CD4-positive, alpha-beta T cell treated with Interleukin-15 for 4 hours (primary cell): ENCODE measurements at regions not wholly inside any gene's neighbourhood (a gene's known extent, or its start where the extent isn't known, plus 50 kb on each side); places are given as distances from the start of the nearest gene placed in this dataset.
"Not testable (repeated sequence)": the region's sequence is repeated elsewhere in the genome, so short reads cannot be mapped to it uniquely, and the experiment has no call there.

Source experiments
- DNase-seq: peaks from one replicate; pipeline ENCODE4 v3.0.0-alpha.2; 2020; ENCODE audit warnings: low spot score

GRCh38 chr2:59790186-59791003 is 763.1 kb downstream of the BCL11A start:
- no peak for DNase-seq

- no peak for DNase-seq
These were observed 763.9 kb downstream of the BCL11A start for GRCh38 chr2:59789523-59789922.

GRCh38 chr2:59787095-59787494 is 766.4 kb downstream of the BCL11A start:
- DNase-seq: no peak

- DNase-seq: no peak
These were observed 766.8 kb downstream of the BCL11A start for GRCh38 chr2:59786684-59787083.

GRCh38 chr2:59779571-59779970 is 773.9 kb downstream of the BCL11A start:
- DNase-seq: no peak

DNA sequence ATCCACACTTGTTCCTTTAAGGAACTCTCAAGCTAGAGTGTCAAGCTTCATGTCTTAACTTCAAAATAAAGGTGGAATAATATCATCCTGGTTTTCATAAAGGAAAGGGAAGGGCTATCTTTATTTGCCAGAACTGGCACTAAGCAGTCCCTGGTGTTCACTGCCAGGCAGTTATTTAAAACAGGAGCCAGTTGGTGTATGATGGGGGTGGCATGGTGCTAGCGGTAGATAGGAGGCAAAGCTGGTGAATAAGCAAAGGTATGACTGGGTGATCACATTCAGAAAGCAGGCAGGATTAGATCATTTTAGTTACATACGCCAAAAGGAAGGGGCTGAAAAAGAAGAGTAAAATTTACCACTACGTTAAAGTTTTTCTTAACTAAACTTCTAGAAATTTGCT is 776.3 kb downstream of the BCL11A start:
- DNase-seq: no peak

GRCh38 chr2:59776726-59777008 is 776.8 kb downstream of the BCL11A start:
- no peak for DNase-seq

DNA sequence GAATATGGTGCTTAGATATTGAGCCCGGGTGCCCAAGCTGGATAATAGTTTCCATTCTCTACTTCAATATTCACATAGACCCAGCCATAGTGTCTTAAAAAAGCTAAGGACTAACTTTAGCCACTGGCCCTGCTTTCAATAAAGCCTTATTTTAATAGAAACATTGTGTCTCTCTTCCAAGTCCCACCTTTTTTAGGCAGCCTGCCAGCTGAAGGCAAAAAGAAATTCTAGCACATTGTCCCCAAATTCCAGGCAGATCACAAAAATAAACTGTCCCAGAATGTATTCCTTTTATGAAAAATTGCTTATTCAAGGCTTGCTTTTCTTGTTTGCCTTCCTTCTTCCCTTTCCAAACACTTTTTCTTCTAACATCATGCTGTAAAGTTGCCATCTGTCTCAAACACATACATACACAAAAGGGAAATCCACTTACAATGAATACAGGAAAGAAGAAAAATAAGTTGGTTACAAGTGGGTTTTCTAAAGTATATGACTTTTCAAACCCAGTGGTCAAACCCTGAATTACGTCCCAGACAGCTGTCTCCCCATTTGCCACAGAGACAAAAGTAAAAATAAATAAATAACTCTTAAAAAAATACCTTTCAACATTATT is 778.5 kb downstream of the BCL11A start:
- no peak for DNase-seq

DNA sequence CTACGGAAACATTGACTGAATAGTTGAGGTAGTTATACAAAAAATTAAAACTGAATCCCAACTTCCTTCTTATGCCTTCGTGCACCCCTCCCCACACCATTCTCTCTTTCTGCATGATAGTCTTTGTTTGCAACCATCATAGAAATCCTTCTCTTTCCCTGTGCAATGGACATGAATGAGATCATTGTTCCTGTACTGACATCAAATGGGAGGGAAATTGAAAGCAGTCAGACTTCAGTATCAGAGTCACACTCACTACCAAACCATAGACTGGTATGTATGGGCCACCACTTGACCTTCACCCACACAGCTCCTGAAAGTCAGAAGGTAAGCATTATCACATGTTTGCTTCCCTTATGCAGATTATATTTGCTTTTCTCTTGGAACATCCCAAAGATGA is 782.8 kb downstream of the BCL11A start:
- DNase-seq: no peak

- no peak for DNase-seq
These were observed 791.5 kb downstream of the BCL11A start for GRCh38 chr2:59761966-59762365.

DNA sequence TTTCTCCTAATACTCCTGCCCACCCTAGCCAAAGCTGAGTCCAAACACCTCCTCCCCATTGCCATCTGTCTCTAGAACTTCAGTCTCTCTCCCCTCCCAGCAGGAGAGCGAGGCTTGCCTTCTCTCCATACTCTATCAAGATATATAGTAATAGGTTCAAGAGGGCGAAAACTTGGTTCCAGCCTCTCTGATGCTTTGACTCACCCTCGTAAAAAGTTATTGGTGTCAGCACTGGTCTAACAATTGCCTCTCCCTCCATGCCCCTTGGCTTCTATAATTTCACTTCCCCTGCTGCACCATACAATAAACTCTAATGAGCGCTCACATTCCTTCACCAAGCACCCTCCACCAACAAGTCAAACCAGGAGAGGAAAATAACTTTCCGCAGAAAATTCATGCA is 797.3 kb downstream of the BCL11A start:
- no peak for DNase-seq

- no peak for DNase-seq
These were observed 799.3 kb downstream of the BCL11A start for GRCh38 chr2:59754011-59754735.

DNA sequence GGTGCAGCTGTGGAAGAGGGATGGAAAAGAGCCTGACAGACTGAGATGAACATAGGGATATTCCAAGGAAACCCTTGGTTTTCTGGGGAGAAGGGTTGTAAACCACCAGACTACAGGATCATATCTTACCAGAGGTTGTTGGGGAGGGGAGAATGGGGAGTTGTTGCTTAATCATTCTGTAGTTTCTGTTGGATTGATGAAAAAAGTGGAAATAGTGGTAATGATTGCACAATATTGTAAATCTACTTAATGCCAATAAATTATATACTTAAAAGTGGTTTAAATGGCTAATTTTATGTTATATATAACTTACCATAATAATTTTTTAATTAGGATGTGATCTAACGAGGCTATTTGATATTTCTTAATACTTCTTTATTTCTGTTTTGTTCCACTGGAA is 800.9 kb downstream of the BCL11A start:
- DNase-seq: no peak

- no peak for DNase-seq
These were observed 801.4 kb downstream of the BCL11A start for GRCh38 chr2:59752071-59752470.

- DNase-seq: not testable (repeated sequence)
These were observed 802.2 kb downstream of the BCL11A start for GRCh38 chr2:59751214-59751613.

DNA sequence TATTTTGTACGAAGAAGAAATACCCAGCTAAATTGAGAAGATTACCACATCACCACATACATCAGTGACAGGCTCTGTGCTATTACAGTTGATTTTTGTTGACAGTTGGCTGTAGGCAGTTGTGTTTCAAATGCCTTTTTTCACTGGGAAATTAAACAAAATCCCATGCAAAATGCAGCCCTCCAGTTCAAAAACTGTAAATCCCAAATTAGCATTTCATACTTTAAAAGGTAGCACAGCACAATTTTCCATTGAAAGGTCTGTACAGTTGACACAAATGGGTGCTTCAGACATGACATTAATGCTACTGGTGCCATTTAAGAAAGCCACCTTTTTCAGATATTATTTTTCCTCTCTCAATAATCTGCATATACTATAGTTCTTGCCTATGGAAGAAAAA is 807.2 kb downstream of the BCL11A start:
- DNase-seq: no peak

- DNase-seq: no peak
These were observed 808.4 kb downstream of the BCL11A start for GRCh38 chr2:59745085-59745484.

DNA sequence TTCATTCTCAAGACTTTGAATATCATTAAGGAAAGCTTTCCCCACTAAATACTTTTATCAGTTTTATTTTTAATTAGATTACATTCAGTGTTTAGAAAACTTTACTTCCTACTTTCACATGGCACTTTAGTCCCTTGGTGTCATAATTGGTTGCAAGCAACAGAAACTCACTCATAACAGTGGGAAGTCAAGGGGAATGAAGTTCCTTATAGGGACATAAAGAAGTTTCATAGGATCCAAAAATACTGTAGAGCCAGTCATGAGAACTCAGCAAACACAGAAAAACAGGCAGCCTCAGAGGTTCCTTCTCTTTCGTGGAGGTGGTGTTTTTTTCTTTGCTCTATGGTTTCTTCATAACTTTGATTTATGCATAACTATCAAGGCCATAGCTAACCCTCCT is 809.0 kb downstream of the BCL11A start:
- DNase-seq: no peak

DNA sequence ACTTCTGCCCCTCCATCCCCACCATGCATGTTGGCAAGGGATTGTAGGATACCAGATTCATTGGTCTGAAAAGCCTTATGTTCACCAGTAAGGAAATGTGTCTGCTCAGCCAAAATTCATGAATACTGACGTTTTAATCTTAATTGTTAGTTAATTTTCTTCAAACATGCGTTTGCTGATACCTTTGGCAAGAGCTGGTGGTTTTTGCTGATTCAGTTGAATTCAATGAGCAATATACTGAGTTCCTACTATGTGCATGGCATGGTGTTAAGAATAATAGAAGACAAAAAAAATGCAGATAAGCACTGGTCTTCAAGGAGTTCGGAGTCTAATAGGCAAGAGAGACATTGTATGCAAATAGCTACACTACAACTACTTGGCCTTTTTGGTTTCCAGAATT is 811.6 kb downstream of the BCL11A start:
- DNase-seq: no peak

- DNase-seq: no peak
These were observed 814.3 kb downstream of the BCL11A start for GRCh38 chr2:59739166-59739565.

- no peak for DNase-seq
These were observed 816.2 kb downstream of the BCL11A start for GRCh38 chr2:59737299-59737698.

GRCh38 chr2:59734743-59735142 is 818.7 kb downstream of the BCL11A start:
- no peak for DNase-seq

GRCh38 chr2:59733970-59734369 is 819.5 kb downstream of the BCL11A start:
- DNase-seq: no peak

DNA sequence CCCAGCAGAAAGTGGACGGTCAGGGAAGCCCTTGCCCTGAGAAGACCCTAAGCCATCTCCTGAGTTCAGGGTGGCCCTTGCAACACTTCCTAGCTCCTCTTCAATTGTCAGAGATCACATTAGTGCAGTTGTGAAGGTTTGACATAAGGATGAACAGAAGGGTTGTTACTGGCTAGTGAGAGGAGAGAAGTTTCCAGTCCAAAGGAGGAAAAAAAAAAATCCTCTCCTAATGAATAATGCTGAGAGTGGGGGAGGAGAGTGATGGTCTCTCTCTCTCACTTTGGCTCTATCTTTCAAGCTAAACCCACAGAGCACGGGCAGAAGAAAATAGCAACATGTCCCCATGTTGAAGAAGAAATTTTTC is 819.9 kb downstream of the BCL11A start:
- no peak for DNase-seq
